Prostate gland (tissue), 2 donors: ENCODE measurements at regions not wholly inside any gene's neighbourhood (a gene's known extent, or its start where the extent isn't known, plus 50 kb on each side); places are given as distances from the start of the nearest gene placed in this dataset.

Experiments used
- CTCF ChIP-seq, 4 experiments: fragments of 200-600 bp in 2 of 4; fragments of 450-650 bp in 2 of 4; sonication (generic) in 2 of 4; IDR thresholded peaks; 1 replicate in 3 of 4; 2 replicates in 1 of 4; pipeline ENCODE4 v1.5.1; 2016 to 2019; ENCODE audit warnings: antibody characterized with exemption in 4 of 4, mild to moderate bottlenecking in 2 of 4, moderate library complexity in 2 of 4
- POLR2A ChIP-seq: fragments of 450-650 bp; IDR thresholded peaks from one replicate; pipeline ENCODE4 v1.6.1; 2016; ENCODE audit warnings: antibody characterized with exemption, mild to moderate bottlenecking
- POLR2AphosphoS5 ChIP-seq: sonication (generic); formaldehyde crosslinking; IDR thresholded peaks from one replicate; pipeline ENCODE4 v1.6.1; 2017; ENCODE audit warnings: antibody characterized with exemption

DNA sequence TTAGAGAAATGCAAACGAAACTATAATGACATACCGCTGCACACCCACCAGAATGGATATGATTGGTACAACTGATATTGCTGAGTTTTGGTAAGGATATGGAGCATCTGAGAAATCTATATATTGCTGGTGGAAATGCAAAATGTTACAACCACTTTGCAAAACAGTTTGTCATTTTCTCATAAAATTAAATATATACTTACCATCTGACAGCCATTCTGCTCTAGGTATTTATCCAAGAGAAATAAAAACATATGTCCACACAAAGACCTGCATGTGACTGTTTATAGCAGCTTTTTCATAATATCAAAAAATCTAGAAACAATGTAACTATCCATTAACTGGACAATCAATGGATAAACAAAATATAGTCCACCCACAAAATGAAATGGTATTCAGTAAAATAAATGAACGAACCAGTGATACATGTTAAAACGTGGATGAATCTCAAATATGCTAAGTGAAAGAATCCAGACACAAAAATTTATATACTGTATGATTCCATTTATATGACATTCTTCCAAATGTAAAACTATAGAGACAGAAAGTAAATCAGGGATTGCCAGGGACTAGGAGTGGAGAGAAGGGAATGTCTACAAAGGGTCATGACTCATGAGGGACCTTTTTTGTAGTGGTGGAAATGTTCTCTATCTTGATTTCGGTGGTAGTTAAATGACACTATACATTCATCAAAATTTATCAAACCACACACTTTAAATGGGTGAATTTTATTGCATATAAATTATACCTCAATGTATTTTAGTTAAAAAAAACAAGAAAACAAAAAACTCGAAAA, 312.0 kb upstream of the GLI3 start:
- TF ChIP-seq POLR2AphosphoS5 (no peak), CTCF (IDR thresholded peaks at IDR 0.05) (no peak), POLR2A (no peak)
